ENCODE measurements at regions not wholly inside any gene's neighbourhood (a gene's known extent, or its start where the extent isn't known, plus 50 kb on each side); places are given as distances from the start of the nearest gene placed in this dataset.

- no peak overlapping the region for H3K27ac Mint-ChIP-seq
- ChIA-PET POLR2A (no interaction called here), CTCF (no interaction called here)
- H3K4me3 Mint-ChIP-seq = no peak overlapping the region
- TF ChIP-seq E2F5 (CRISPR knock-in tag; IDR thresholded peaks at IDR 0.05) (no peak), ZBTB43 (CRISPR knock-in tag; IDR thresholded peaks at IDR 0.05) (no peak), CBFB (CRISPR knock-in tag; IDR thresholded peaks at IDR 0.05; ENCODE audit: low read depth) (no peak), OVOL2 (CRISPR knock-in tag; IDR thresholded peaks at IDR 0.05; ENCODE audit: borderline replicate concordance) (no peak)
- no peaks in the 10 kb centered on the region for H3K36me3 Mint-ChIP-seq
- ATAC-seq = no peak
- peaks cover 3% of the 10 kb centered on the region; the same call in 1 of the 2 replicates for H3K4me1 Mint-ChIP-seq
- no peaks in the 10 kb centered on the region for H3K9me3 Mint-ChIP-seq
- no peaks in the 10 kb centered on the region for H3K27me3 Mint-ChIP-seq (ENCODE audit: low read depth)
- DNase-seq (ENCODE audit: low spot score) = no peak
Measured at GRCh38 chr14:99007795-99008194, 264.2 kb downstream of the BCL11B start.

GRCh38 chr14:99009871-99010270 is 262.1 kb downstream of the BCL11B start:
- Mint-ChIP-seq H3K4me3 (no peak overlapping the region), H3K27me3 (ENCODE audit: low read depth) (no peaks in the 10 kb centered on the region), H3K36me3 (no peaks in the 10 kb centered on the region), H3K4me1 (no peaks in the 10 kb centered on the region), H3K27ac (no peak overlapping the region), H3K9me3 (no peaks in the 10 kb centered on the region)
- ChIA-PET POLR2A (no interaction called here), CTCF (no interaction called here)
- TF ChIP-seq AFF4 (CRISPR knock-in tag; IDR thresholded peaks at IDR 0.05; ENCODE audit: borderline replicate concordance) = no peak
- TF ChIP-seq ERG (CRISPR knock-in tag; IDR thresholded peaks at IDR 0.05) = no peak
- no peak for TF ChIP-seq TCF7 (CRISPR knock-in tag; IDR thresholded peaks at IDR 0.05; ENCODE audit: low read depth)
- TF ChIP-seq MYBL2 (CRISPR knock-in tag; IDR thresholded peaks at IDR 0.05) = no peak
- no peak for TF ChIP-seq ZNF121 (CRISPR knock-in tag; IDR thresholded peaks at IDR 0.05)
- no peak for TF ChIP-seq ARID4B (CRISPR knock-in tag; IDR thresholded peaks at IDR 0.05; ENCODE audit: borderline replicate concordance)
- no peak for TF ChIP-seq PREB (CRISPR knock-in tag; IDR thresholded peaks at IDR 0.05; ENCODE audit: borderline replicate concordance)
- ATAC-seq = no peak
- no peak for DNase-seq (ENCODE audit: low spot score)

Data from WTC11 (cell line).